ENCODE measurements at regions not wholly inside any gene's neighbourhood (a gene's known extent, or its start where the extent isn't known, plus 50 kb on each side); places are given as distances from the start of the nearest gene placed in this dataset.

DNA sequence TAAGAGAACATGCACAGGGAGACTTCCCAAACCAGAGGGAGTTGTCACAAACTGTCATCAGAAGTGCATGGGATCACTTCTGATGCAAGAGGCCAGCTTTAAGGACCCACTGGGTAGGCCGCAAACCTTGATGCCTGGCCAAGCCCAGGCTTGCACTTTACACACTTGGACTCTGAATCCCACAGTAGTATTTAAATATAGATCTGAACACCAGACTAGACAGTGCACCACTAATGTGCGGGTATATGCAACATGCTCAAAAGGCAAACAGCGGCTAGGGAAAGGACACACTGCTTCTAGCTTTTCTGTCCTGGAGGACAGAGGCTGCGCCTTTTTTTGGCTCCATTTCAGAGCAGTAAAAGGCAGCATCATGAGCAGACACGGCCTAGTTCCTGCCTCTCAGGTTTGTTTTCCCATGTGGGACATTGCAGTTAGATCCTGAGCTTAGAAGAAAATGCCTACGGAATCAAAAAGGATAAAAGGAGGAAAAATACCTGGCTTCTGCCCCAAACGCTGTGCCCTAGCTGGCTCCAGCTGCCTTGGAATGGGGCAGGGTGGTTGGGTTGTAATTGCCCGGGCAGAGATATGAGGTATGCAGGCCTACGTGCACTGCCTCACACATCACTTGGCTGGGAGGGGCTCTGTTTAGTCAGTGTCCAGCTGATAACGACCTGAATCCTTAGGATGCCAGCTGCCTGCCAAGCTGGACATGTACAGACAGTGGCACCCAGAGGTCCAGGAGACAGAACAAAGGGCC is 84.5 kb upstream of the EGLN3 start:
- TF ChIP-seq, protein P1, sequence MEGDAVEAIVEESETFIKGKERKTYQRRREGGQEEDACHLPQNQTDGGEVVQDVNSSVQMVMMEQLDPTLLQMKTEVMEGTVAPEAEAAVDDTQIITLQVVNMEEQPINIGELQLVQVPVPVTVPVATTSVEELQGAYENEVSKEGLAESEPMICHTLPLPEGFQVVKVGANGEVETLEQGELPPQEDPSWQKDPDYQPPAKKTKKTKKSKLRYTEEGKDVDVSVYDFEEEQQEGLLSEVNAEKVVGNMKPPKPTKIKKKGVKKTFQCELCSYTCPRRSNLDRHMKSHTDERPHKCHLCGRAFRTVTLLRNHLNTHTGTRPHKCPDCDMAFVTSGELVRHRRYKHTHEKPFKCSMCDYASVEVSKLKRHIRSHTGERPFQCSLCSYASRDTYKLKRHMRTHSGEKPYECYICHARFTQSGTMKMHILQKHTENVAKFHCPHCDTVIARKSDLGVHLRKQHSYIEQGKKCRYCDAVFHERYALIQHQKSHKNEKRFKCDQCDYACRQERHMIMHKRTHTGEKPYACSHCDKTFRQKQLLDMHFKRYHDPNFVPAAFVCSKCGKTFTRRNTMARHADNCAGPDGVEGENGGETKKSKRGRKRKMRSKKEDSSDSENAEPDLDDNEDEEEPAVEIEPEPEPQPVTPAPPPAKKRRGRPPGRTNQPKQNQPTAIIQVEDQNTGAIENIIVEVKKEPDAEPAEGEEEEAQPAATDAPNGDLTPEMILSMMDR (IDR thresholded peaks at IDR 0.05; ENCODE audit: low read depth, low read length, missing control alignments) = no peak
- no peak overlapping the region for H3K4me3 ChIP-seq (replicated peaks; ENCODE audit: low read depth, low read length)
- no peak for DNase-seq (ENCODE audit: extremely low read depth, low read depth)

DNA sequence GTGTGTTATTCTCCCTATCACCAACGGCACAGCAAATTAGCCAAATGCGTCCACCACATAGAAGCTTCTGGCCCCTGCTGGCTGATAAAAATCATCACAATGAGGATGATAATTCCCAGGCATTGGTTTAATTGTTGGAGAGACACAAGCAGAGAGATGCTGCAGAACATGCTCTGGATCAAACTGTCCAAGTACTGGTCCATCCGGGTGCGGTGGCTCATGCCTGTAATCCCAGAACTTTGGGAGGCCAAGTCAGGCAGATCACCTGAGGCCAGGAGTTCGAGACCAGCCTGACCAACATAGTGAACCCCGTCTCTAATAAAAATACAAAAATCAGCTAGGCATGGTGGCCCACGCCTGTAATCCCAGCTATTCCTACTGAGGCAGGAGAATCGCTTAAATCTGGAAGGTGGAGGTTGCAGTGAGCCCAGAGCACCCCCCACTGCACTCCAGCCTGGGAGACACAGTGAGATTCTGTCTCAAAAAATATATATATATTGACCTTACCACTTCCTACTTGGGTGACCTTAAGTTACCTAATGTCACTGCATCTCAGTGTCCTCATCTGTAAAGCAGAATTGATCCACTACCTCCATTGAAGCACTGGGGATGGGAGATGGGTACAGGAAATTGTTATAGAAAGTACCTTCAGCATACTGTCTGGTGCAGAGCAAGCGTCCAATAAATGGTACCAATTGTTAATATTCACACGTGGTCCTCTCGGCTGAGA is 83.7 kb upstream of the EGLN3 start:
- TF ChIP-seq, protein P1 (IDR thresholded peaks at IDR 0.05; ENCODE audit: low read depth, low read length, missing control alignments) = no peak
- H3K4me3 ChIP-seq (replicated peaks; ENCODE audit: low read depth, low read length) = no peak overlapping the region
- DNase-seq (ENCODE audit: extremely low read depth, low read depth) = no peak

DNA sequence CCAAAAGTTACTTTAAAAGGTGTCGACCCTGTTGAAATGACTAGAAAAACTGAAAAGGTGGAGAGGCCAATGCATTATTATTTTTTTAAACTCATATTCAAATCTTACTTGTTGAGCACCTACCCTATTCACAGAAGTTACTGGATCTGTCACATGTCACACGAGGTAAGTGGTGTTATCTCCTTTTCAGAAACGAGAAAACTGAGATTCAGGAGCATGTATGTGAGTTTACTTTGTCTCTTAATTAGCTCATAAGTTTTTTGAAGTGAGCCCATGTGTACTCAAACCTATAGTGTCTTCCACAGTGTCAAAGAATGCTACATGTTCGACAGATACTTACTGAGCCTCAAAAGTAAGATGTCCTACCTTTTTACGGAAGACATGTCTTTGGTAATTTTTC is 81.8 kb upstream of the EGLN3 start:
- no peak for DNase-seq (ENCODE audit: extremely low read depth, low read depth)
- H3K4me3 ChIP-seq (replicated peaks; ENCODE audit: low read depth, low read length) = no peak overlapping the region
- TF ChIP-seq, protein P1 (IDR thresholded peaks at IDR 0.05; ENCODE audit: low read depth, low read length, missing control alignments) = no peak

DNA sequence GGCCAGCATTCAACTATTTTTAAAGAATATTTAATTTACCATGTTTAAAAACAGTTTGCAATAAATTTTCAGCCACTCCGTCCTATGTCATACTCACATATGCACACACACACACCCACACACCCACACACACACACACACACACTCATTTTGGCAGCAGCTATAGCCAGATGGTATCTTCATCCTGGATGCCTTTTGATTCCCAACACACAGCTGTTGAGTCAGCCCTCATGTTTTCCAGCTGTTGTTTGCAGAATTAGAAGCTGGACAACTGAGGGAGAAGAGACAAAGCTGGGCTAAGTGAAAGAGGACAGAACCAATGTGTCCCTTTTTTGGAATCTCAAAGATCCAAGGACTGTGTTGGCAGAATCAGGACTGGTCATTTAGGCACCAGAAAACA is 80.0 kb upstream of the EGLN3 start:
- DNase-seq (ENCODE audit: extremely low read depth, low read depth) = peak; percentile 94

DNA sequence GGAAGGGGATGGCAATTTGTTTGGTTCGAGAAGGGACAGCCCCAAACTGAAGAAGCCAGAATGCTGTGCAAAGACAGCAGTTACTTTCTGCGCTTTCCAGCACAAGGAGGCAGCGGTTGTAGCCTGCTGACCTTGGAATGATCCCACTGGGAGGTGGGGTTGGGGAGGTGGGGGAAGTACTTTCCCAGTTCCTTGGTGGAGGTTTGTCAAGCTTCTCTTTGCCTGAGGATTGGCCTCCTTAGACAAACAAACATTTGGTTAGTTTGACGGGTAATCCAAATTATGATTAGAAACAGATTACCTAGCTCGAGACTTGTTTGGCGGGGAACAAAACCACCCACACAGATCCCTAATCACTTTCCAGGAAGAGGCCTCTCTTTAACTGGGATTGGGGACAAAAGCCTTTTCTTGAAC is 79.1 kb upstream of the EGLN3 start:
- H3K4me3 ChIP-seq (replicated peaks; ENCODE audit: low read depth, low read length) = no peak overlapping the region
- TF ChIP-seq, protein P1 (IDR thresholded peaks at IDR 0.05; ENCODE audit: low read depth, low read length, missing control alignments) = no peak
- DNase-seq (ENCODE audit: extremely low read depth, low read depth) = peak; percentile 84

More for the DNA sequence above, 80.0 kb upstream of the EGLN3 start:
- no peak overlapping the region for H3K4me3 ChIP-seq (replicated peaks; ENCODE audit: low read depth, low read length)
- TF ChIP-seq, protein P1 (IDR thresholded peaks at IDR 0.05; ENCODE audit: low read depth, low read length, missing control alignments) = no peak

DNA sequence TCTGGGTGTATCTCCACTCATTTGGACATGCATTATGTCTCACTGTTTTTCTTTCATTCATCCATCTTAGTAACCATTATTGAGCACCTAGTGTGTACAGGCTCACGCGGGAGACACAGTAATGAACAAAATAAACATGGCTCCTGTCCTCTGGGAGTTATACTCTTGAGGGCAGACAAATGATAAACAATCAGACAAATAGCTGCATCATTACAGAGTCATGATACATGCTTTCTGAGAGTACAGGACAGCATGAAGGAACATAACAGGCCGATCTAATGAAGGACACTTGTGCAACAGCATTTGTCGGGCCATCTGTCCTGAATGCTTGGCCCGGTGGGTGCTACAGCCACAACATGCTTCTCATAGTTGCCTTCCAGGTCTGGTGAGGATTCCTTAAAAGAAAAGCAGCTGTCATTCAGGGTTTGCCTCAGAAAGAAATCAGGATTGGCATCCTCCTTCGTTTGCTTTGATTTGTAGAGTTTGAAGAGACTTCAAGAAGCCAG is 77.2 kb upstream of the EGLN3 start:
- DNase-seq (ENCODE audit: extremely low read depth, low read depth) = no peak
- TF ChIP-seq, protein P1 (IDR thresholded peaks at IDR 0.05; ENCODE audit: low read depth, low read length, missing control alignments) = no peak
- H3K4me3 ChIP-seq (replicated peaks; ENCODE audit: low read depth, low read length) = no peak overlapping the region
